Suppressor macrophage treated with lipopolysaccharide for 1 hour (primary cell): ENCODE measurements at regions not wholly inside any gene's neighbourhood (a gene's known extent, or its start where the extent isn't known, plus 50 kb on each side); places are given as distances from the start of the nearest gene placed in this dataset.
A peak's percentile ranks its signal among the peaks of the same experiment; 100 is the strongest.

Experiments used
- DNase-seq, 3 donors: peaks; one replicate each; pipeline ENCODE4 v3.0.0-alpha.2; 2020 to 2022

DNA sequence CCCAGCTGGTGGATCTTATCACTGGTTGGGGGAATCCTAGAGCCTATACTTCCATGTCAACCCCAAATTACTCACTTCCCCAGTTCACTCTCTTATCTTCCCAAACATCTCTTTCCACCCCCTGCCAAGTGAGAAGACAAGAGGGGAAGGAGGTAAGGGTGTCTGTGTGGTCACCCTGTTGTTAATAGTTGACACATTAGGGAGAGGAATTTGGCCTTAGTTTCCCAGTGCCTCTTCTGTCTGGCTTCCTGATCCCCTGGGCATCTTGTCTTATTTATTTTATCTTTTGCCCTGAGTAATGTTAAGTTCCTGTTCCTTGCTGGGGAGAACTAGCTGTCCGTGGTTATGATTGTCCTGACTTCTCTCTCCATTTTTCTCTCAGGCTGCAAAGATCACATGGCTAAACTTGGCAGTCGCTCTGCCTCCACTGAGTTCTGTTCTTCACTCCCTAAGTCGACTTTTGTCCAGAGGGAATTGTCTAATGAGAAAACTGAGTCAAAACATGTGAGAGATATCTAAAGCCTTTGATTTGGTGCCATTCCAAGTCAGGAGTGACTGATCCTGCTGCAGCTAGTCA, 157.1 kb upstream of the SYT6 start:
- no peak for DNase-seq

DNA sequence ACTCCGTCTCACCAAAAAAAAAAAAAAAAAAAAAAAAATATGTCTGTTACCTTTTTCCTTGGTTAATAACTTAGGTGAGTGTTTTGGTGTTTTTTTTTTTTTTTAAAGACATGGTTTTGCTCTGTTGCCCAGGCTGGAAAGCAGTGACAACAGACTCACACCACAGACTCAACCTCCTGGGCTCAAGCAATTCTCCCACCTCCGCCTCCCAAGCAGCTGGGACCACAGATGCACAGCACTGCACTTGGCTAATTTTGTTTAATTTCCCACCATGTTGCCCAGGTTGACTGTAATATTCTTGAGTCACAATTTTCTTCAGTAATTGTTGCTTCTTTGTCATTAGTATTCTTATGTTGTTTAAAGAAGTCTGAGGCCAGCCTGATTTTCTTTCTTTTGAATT, 149.2 kb upstream of the SYT6 start:
- DNase-seq = no peak

DNA sequence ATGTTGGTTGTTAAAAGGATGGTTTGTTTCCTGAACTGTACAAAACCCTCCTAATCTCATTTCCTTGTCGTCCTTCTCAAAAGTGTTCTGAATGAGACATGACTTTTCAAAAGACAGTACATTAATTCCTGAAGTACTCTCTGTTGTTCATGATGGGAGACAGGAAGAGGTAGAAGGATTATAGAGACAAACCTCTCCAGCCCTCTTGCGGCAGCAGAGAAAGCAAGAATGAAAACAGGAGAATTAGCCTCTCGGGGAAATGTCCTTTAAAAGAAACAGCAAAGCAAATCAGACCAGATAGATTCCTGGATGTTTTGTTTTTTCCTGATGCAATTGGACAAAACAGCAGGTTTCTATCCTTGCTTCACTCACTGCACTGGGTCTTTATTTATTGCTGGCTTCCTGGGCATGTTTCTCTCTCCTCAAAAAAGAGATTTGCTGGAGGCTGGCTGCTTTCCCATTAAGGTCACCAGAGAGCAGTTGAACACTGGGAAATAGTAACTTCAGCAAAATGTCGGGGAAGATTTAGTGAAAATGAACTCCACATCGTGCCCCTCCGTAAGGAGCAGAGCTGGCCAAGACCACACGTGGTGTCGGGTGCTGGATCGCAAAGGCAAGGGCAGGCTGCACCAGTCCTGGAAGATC, 145.8 kb upstream of the SYT6 start:
- no peak for DNase-seq

DNA sequence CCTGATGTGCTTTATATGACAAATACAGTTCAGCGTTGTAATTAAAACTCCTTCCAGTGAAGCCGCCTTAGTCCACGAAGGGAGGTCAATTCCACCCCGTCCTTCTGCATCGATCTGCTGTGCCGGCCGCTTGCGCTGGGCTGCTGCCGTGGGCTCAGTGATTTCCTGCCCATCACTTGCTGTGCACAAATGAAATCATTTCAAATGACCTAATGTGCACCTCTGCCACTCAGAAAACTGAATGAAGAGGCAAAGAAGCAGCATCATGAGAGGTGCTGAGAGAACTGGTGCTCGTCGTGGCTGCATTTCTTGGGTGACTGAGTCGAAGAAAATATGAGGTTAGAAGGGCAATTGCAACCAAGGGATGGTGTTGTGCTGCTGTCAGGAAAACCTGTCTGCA, 144.3 kb upstream of the SYT6 start:
- DNase-seq = no peak

DNA sequence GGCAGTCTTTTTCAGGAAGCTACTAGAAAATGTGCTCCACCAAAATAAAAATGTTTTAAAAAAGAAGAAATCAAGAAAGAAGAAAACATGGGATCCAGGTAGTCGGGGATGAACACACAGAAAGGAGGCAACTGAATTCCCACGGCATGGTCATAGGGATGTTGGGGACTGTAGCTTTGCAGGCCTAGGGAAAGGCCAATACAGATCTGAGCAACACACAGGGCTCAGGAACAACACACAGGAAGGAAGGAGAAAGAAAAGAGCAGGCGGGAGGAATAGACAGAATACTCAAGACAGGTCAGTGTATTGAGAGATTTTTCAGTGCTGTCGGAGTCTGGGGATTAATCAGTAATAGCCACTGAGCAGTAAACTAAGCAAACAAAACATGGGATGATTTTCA, 142.7 kb upstream of the SYT6 start:
- DNase-seq = no peak

DNA sequence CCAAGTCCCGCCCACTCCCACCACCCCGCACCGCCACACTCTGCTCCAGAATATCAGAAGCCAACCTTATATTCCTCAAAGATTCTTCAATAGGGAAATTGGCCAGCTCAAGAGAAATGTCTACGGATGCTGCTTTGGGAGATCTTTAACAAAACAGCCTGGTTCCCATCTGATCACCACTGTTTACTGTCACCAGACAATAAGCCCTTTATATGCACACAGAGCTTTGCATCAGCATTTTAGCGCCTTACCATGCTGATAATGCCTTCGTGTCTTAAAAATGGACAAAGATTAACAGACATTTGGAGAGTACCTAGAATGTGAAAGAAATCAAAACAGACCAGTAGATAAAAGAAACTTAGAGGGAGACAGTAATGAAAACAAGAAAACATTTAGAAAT, 141.7 kb upstream of the SYT6 start:
- DNase-seq = no peak

DNA sequence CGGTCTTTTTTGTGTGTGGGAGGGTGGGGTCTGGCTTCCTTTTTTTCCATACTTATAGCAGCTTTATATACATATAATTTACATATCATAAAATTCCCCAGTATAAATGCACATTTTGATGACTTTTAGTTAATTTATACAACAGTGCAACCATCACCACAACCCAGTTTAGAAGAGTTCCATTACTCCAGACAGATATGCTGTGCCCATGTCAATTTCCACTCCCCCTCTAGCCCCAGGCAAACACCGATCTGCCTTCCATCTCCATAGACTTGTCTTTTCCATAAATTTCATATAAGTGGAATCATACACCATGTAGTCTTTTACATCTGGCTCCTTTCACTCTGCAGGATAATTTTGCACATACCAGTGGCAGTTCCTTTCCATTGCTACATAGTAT, 139.2 kb upstream of the SYT6 start:
- no peak for DNase-seq

DNA sequence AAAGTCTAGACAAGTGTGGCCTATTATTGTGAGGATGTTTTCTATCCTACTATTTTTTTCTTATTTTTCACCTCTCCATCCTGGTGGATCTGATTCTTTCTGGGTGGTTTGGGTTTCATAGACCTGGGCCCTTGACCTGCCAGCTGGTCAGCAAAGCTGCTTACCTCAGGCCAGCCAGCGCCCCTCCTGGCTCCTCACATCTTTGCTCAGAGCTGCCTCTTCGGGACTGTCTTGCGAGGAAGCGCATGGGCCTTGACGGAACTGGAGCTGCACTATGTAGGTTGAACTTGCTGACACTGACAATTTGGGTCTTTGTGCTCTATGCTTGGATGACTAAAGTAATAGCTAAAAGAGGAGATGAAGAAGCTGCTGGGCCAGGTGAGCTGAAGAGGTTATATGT, 138.5 kb upstream of the SYT6 start:
- no peak for DNase-seq

DNA sequence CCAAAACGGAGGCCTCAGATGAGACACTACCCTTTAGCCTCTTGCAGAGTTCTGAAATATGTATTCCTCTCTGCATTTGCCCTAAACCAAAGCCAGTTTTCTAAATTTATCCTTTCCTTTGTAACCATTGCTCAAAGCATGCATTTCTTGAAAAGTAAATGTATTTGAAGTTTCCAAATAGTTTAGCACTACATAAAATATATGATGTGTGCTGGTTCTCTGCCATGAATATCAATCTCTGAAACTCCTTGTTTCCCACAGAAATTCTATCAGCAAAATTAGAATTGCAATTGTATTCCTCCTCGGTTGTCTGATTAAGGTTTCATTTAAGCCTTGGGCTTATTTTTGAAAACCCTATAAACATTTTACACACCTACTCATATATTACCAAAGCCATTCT, 137.1 kb upstream of the SYT6 start:
- DNase-seq = no peak

DNA sequence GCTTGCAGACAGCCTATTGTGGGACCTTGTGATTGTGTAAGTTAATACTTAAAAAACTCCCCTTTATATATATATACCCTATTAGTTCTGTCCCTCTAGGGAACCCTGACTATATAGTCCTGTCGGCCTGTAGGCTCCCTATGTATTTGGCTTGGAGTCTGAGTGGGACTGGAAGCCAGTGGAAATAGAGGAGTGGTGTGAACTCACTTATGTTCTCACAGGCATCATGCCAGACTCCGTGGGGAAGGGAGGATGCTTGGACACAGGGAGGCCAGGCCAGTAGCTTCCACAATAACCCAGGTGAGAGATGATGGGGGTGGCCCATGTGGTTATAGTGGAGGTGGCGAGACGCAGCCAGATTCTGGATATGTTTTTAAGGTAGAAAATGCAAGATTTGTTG, 136.7 kb upstream of the SYT6 start:
- no peak for DNase-seq

DNA sequence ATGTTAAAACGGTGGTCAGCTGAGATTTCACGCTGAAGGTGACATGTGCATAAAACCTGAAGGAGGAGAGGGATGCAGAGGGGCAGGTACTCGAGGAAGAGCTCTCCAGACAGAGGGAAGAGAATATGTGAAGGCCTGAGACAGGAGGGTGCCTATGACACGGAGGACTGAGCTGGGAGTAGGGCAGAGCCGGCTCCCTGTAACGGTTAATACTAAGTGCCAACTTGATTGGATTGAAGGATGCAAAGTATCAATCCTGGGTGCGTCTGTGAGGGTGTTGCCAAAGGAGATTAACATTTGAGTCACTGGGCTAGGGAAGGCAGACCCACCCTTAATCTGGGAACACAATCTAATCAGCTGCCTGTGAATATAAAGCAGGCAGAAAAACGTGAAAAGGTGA, 136.2 kb upstream of the SYT6 start:
- no peak for DNase-seq

DNA sequence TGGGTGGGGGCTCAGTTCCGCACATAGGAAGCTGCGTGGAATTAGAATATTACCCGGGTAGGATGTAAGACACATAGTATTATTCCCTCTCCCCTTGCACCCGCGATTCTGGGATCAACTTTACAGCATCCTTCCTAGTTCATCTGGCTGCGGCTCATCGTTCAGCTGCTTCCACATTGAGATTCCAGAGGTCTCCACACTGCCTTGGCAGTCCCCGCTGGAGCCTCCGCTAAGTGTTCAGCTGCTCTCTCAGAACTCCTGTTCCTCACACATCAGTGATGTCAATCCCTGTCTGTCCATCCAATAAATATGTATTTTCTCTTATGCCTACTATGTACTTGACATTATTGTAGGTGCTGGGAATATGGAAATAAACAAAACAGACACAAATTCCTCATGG, 135.6 kb upstream of the SYT6 start:
- no peak for DNase-seq

DNA sequence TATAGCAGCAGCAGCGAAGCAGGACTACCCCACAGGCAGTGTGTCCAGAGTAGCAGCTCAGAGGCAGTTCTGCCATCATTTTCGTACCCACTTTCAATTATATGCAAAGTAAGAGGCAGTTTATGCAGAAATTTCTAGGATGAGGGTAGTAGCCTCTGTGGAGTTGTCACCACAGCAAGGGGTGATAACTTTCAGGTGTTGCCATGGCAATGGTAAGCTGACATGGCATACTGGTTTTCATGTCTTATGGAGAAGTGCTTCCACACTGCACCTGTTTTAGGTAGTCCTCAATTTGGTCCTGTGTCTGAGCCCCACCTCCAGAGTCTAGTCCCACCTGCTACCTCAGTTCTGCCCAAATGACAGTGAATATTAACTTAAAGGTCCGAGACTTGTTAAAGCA, 133.3 kb upstream of the SYT6 start:
- no peak for DNase-seq

DNA sequence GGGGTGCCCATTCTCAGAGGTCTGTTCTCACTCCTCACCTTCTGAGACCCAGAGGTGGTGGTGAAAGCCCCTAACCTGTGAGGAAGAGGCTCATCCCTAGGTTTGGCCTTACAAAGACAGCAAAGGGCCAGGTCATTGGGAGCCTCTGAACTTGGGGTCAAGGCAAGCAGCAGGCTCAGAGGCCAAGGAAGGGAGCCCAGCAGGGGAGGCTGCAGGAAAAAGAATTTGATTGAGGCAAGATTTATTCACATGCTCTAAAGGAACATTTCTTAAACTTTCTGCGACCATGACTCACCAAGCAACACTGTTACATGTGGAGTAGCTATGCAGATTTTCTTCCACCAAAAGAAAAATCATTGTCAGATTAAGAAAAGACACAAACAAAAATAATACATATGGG, 132.5 kb upstream of the SYT6 start:
- no peak for DNase-seq

DNA sequence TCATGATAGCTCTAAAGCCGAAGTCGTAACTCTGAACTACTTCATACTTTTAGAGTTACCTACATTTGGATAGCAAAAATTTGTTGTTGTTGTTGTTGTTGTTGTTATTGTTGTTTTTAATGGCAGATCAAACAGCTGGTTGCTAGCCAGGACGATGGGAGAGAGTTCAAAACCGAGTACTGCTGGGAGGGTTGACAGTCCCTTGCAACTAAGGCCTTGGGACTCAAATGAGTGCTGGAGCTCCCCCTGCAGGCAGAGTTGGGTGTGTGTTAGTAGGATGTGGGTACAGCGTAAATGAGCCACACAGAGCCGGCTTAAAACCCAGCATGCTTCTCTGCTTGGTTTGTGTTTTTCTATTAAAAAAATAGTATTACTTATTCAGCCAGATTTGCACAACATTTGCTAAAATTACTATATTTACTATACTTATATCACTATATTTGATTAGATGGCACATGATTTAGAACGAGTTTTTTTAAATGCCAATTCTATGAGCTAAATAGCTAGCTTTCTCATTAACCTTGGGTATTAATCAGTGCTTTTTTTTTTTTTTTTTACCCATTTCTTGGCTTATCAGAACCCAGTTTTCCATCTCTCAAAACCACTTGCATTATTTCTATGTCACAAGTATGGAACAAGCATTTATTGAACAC, 129.2 kb upstream of the SYT6 start:
- peak; percentile 89 to 92 (median 92) for DNase-seq

DNA sequence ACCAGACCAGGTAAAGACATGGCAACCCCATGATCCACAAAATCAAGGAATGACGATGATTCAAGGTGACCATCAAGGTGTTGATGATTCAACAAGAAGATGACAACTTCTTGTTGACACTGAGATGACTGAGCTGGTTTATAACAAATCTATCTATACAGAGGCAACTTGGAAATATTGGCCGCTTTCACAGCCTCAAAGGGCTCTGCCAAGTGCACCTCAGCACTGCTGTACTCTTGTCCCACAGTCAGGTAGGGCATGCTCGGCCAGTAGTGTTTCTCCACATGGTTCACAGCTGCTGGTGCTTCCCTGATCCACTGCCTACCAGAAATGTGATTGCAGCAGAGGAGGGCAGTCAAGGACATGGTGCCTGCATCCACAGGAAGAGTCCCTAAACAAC, 125.2 kb upstream of the SYT6 start:
- no peak for DNase-seq

DNA sequence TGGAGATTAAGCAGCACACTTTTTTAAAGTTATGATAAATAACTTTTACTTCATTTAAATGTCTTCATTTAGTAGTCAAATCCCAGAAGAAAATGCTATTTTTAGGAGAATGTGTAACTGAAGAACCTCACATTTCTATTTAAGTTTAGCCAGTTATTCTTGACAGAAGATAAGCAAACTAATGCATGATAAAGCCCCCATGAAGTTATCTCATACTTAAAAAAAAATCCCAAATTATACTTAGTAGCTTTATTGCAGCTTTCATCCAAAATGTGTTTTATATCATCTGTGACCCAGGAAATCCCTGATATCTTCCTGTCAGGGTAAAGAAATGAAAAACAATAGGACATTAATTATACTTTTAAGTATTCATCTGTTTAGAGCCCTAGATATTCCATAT, 124.8 kb upstream of the SYT6 start:
- DNase-seq = no peak

DNA sequence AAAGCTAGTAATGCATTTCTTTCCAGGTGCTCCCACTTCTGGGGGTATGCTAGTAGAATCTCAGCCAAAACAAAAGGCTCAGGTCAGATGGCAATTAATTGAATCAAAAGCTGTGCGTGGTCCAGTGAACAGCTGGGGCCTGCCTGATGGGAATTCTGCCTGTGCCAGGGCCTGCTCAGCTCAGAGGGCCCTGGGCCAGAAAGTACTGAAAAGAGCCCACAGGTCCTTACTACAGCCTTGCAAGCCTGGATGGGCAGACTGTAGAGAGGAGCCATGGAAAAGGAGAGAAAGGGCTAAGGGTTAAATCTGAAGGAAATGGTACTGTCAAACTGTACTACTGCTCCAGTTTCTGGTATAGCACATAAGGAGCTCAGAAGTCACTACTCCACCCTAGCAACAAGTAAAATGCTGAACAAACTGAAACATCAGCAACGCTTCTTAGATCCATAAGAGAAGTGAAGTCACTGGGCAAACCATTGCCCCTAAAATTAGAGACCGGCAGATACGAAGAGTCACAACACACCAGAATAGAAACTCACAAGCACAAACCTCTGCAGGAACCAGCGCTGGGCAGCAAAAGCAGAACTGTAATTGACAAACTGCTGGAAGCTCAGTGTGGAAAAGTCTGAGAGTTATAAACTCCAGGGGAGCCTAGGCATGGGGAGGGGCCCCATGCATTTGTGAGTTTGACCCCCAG, 121.1 kb upstream of the SYT6 start:
- DNase-seq = peak; percentile 30 to 52 (median 33)

DNA sequence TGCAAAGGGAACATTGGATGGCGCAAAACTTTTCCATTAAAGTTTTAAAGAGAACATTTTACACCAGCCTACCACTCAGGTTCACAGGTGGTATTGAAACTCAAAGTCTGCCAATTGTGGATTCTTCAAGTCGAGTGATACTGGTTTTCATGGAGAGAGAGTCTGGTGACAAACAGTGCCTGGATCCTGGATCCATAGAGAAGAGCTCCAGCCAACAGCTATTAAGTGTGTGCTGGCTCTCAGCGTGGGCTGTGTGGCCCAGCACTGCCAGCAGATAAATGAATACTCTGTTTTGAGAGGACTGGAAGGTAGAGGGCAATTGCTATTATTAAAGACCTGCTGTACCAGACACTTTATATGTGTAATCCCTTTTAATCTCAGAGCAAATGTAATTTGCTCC, 118.9 kb upstream of the SYT6 start:
- no peak for DNase-seq

DNA sequence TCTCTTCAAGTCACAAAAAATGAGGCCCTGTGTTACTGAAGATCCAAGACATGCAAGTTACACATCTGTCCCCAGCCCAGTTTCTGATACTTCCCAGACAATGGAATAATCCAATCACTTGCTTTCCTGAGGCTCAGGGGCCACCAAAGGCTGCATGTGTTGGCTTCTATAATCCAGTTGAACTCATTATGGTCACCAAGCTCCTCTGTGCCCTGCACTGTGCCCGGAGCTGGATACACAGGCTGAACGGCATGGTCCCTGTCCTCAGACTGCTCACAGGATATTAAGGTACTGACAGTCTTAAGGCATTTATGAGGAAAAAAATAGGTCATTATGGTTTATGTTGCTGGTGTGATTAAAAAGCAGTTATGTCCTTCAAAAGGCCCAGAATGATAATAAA, 117.0 kb upstream of the SYT6 start:
- no peak for DNase-seq

DNA sequence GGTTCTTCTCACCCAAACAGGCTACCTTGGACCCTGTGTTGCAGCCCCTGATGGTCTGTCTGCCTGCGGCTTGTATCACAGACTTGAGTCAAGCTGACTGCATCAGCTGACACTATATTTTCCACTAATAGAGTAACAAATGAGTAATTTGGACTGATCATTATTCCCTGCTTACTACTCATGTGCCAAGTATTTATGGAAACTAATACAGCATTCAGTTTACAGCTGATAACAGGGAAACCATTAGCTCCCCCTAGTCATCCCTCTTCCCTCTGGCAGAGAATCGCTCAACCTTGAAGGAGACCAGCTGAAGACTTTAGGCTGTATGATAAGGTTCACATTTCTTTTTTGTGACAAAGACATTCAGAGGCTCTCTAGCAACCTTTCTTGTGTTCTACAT, 116.6 kb upstream of the SYT6 start:
- no peak for DNase-seq

DNA sequence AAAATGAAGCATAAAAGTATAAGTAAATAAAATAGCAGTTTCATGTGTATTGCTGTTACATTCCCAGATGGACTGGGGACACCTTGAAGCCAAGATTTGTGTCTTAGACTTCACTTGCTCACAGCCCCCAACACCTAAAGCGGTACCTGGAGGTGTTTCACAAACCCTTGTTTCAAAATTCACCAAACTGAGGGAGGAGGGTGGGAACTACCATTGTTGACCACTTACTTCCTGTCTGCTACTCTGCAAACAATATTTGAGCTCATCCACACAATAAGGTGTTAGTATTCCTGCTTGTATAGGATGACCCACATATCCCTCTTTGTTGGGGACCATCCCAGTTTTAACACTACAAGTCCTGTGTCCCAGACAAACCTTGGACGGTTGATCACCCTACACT, 115.9 kb upstream of the SYT6 start:
- no peak for DNase-seq

DNA sequence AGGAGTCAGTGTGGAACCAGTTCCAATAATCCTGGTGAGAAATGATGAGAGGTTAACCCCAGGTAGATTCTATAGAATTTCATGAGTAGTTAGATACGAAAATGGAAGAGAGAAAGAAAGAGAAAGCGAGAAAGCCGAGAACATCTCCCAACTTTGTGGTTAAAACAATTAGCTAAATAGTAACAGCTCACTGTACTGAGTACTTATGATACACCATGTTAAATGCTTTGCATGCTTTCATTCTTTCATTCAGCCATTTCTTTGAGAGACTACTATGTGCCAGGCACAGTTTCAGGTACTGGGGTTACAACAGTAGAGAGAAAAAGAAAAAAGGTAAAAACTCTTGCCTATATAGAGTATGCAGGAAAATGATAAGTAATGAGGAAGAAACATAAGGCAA, 109.7 kb upstream of the SYT6 start:
- DNase-seq = no peak

DNA sequence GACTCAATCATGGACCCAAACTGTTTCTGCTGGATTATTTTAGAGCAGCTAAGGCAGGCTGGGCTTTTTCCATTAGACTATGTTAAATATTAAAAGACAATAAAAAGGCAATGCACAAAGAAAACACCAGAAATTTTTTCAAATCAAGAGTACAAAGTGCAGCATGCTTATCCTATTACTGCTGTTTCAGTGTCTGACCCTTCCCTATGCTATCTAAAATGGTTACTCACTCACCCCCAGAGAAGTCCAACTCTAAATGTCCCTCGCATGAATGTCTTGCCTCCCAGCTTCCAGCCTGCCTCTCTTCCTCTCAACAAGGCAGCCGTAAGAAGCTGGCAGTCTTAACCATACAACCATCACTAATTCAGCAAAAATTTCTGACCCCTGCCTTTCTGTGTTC, 108.7 kb upstream of the SYT6 start:
- no peak for DNase-seq
